ENCODE measurements at regions not wholly inside any gene's neighbourhood (a gene's known extent, or its start where the extent isn't known, plus 50 kb on each side); places are given as distances from the start of the nearest gene placed in this dataset.

GRCh38 chr7:21086688-21087087, 300.0 kb upstream of the SP8 start:
- TF ChIP-seq POLR2AphosphoS5 (IDR thresholded peaks at IDR 0.05) (no peak), CTCF (IDR thresholded peaks at IDR 0.05) (no peak), POLR2A (IDR thresholded peaks at IDR 0.05) (no peak)
